Neural crest cell (in vitro differentiated cells): ENCODE measurements at regions not wholly inside any gene's neighbourhood (a gene's known extent, or its start where the extent isn't known, plus 50 kb on each side); places are given as distances from the start of the nearest gene placed in this dataset.

Source experiments
- DNase-seq: peaks from one replicate; pipeline ENCODE4 v3.0.0; 2021; ENCODE audit warnings: low read depth, mixed read lengths, low spot score
- H3K27ac Mint-ChIP-seq: one replicate; pipeline ENCODE4 v1.8.0; 2021; ENCODE audit warnings: mild to moderate bottlenecking, mixed read lengths; ENCODE audit not compliant: unreplicated experiment
- H3K27me3 Mint-ChIP-seq: 2 replicates; pipeline ENCODE4 v1.8.0; 2021; ENCODE audit warnings: low read depth, mild to moderate bottlenecking, mixed read lengths
- H3K36me3 Mint-ChIP-seq: 2 replicates; pipeline ENCODE4 v1.8.0; 2021; ENCODE audit warnings: low read depth, mild to moderate bottlenecking, mixed read lengths
- H3K4me1 Mint-ChIP-seq: 2 replicates; pipeline ENCODE4 v1.8.0; 2021; ENCODE audit warnings: mixed read lengths
- H3K4me3 Mint-ChIP-seq: one replicate; pipeline ENCODE4 v1.8.0; 2021; ENCODE audit warnings: mild to moderate bottlenecking, mixed read lengths
- H3K9me3 Mint-ChIP-seq: 2 replicates; pipeline ENCODE4 v1.8.0; 2021; ENCODE audit warnings: mixed read lengths
- TF ChIP-seq, protein P1 (sequence below): fragments of 200-600 bp; sonication (generic); conservative IDR thresholded peaks from 2 replicates; pipeline ENCODE4 v1.5.0; 2021; ENCODE audit warnings: antibody characterized with exemption, mild to moderate bottlenecking

- H3K9me3 Mint-ChIP-seq = peaks cover 3% of the 10 kb centered on the region
- DNase-seq = no peak
- peaks cover 25% of the 10 kb centered on the region for H3K4me1 Mint-ChIP-seq
- H3K36me3 Mint-ChIP-seq = peaks cover 4% of the 10 kb centered on the region
- H3K27ac Mint-ChIP-seq = peak overlapping the region; percentile 23
- H3K27me3 Mint-ChIP-seq = peaks cover 39% of the 10 kb centered on the region
- no peak overlapping the region for H3K4me3 Mint-ChIP-seq
- TF ChIP-seq, protein P1, sequence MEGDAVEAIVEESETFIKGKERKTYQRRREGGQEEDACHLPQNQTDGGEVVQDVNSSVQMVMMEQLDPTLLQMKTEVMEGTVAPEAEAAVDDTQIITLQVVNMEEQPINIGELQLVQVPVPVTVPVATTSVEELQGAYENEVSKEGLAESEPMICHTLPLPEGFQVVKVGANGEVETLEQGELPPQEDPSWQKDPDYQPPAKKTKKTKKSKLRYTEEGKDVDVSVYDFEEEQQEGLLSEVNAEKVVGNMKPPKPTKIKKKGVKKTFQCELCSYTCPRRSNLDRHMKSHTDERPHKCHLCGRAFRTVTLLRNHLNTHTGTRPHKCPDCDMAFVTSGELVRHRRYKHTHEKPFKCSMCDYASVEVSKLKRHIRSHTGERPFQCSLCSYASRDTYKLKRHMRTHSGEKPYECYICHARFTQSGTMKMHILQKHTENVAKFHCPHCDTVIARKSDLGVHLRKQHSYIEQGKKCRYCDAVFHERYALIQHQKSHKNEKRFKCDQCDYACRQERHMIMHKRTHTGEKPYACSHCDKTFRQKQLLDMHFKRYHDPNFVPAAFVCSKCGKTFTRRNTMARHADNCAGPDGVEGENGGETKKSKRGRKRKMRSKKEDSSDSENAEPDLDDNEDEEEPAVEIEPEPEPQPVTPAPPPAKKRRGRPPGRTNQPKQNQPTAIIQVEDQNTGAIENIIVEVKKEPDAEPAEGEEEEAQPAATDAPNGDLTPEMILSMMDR = no peak
These were observed 80.3 kb downstream of the RTP5 start for GRCh38 chr2:241949736-241950412.

DNA sequence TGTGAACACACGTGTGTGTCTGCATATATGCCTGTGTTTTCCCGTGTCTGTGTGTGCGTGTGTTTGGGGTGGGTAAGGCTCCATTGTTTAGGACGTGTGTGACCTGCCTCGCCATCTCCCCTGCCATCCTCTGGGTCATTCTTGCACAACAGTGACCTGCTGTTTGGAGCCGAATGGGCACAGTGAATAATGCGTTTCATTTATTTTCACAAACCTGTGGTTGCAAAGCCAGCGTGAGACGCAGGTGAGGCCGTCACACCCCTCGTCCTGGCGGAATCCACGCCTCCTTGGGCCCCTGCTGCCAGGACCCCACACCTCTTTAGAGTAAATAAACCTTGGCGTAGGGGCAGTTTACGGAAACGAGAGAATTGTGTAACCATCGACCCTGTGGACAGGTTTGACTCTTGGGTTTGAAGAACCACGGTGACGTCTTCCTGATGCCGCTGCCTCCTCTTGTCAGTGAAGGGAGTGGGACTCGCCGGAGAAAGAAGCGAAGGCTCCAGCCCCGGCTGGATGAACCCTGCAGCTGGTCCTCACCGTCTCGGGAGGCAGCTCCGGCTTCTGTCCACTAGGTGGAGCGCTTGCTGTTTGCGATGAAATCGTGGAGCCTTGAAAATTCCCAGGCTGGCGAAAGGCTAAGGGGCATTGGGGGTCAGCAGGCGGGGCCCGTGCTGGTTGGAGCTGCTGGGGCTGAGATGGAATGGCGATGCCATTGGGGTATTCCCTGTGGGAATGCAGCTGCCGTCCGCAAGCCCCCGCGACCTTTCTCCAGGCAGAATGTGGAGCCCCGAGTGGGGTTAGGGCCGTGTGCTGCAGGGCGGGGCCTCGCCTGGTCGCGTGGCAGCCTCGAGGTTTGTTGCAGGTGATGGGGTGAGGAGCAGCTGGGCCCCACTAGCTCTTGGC lies 81.1 kb downstream of the RTP5 start:
- peaks cover 23% of the 10 kb centered on the region for H3K4me1 Mint-ChIP-seq
- H3K27ac Mint-ChIP-seq = peak overlapping the region; percentile 23
- DNase-seq = peak; percentile 91
- peaks cover 36% of the 10 kb centered on the region for H3K27me3 Mint-ChIP-seq
- H3K9me3 Mint-ChIP-seq = peaks cover 3% of the 10 kb centered on the region
- TF ChIP-seq, protein P1 = peak; percentile 94
- H3K36me3 Mint-ChIP-seq = peaks cover 3% of the 10 kb centered on the region
- no peak overlapping the region for H3K4me3 Mint-ChIP-seq

- TF ChIP-seq, protein P1 = no peak
- Mint-ChIP-seq H3K27me3 (peaks cover 30% of the 10 kb centered on the region), H3K36me3 (no peaks in the 10 kb centered on the region), H3K9me3 (no peaks in the 10 kb centered on the region), H3K27ac (no peak overlapping the region), H3K4me1 (peaks cover 17% of the 10 kb centered on the region), H3K4me3 (no peak overlapping the region)
- DNase-seq = no peak
These were observed 81.8 kb downstream of the RTP5 start for GRCh38 chr2:241951316-241951700.

DNA sequence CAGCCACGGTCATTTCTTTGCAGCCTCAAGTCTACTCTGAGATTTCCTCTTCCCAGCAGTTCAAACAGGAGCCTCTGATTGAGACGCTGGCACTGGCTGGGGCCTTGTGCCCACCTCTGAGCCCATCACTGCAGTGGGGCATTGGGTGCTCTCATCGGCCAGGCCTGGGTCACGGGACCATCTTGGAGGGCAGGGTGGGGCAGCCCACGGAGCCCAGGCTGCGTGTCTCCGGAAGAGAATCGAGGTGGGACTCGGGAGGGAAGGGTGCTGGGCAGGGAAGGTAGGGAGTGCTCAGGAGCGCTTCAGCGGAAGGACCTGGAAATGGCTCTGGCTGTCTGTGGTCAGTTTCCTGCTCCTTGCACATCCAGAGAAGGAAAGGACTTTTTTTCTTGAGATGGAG lies 82.4 kb downstream of the RTP5 start:
- H3K4me3 Mint-ChIP-seq = no peak overlapping the region
- H3K4me1 Mint-ChIP-seq = peaks cover 11% of the 10 kb centered on the region
- H3K27me3 Mint-ChIP-seq = peaks cover 24% of the 10 kb centered on the region
- no peaks in the 10 kb centered on the region for H3K9me3 Mint-ChIP-seq
- TF ChIP-seq, protein P1 = no peak
- no peak overlapping the region for H3K27ac Mint-ChIP-seq
- no peaks in the 10 kb centered on the region for H3K36me3 Mint-ChIP-seq
- DNase-seq = no peak

DNA sequence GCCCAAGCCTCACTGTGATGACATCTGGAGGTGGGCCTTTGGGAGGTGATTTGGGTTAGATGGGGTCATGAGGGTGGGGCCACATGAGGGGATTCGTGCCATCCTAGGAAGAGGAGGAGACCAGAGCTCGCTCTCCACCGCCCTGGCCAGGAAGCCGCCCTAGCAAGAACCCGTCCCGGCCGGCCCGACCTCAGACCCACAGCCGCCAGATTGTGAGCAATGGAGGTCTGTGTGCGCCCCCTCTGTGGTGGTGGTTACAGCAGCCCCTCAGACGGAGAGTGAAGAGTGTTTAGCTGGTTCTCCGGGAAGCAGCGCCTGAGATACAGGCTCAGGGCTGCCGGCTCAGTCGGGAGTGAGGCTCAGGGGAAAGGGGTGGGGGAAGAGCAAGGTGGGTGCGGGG lies 83.3 kb downstream of the RTP5 start:
- Mint-ChIP-seq H3K4me3 (no peak overlapping the region), H3K36me3 (no peaks in the 10 kb centered on the region), H3K27ac (no peak overlapping the region), H3K9me3 (no peaks in the 10 kb centered on the region), H3K4me1 (peaks cover 10% of the 10 kb centered on the region), H3K27me3 (peaks cover 17% of the 10 kb centered on the region)
- TF ChIP-seq, protein P1 = no peak
- no peak for DNase-seq
